Left lobe of liver (tissue), 2 donors: ENCODE measurements at regions not wholly inside any gene's neighbourhood (a gene's known extent, or its start where the extent isn't known, plus 50 kb on each side); places are given as distances from the start of the nearest gene placed in this dataset.

Source experiments
- ATAC-seq: fragments of 200-7000 bp; cut with Tn5 transposase; one replicate; pipeline ENCODE4 v1.9.1; 2020; ENCODE audit warnings: mild to moderate bottlenecking, moderate library complexity
- DNase-seq: peaks from one replicate; pipeline ENCODE4 v3.0.0-alpha.2; 2020; ENCODE audit warnings: low spot score
- donor health status: DM: no; HTN: no; CAD: no; lungs with moderate emphysema.
- donor health status: DM: no; HTN: yes; CAD: no.

- no peak for ATAC-seq
- peak; percentile 37 for DNase-seq
Measured at GRCh38 chr2:239695106-239695727, 294.4 kb upstream of the HDAC4 start.

- no peak for ATAC-seq
Measured at GRCh38 chr2:239694487-239694886, 293.7 kb upstream of the HDAC4 start.

GRCh38 chr2:239693761-239694415 lies 293.1 kb upstream of the HDAC4 start:
- ATAC-seq (no peak), DNase-seq (peak; percentile 37)

More at GRCh38 chr2:239694487-239694886, 293.7 kb upstream of the HDAC4 start:
- DNase-seq, result peak; percentile 31

- ATAC-seq, result no peak
- DNase-seq, result peak; percentile 31
Measured at GRCh38 chr2:239693330-239693729, 292.5 kb upstream of the HDAC4 start.

- DNase-seq, result no peak
Measured at GRCh38 chr2:239692919-239693318, 292.1 kb upstream of the HDAC4 start.

DNA sequence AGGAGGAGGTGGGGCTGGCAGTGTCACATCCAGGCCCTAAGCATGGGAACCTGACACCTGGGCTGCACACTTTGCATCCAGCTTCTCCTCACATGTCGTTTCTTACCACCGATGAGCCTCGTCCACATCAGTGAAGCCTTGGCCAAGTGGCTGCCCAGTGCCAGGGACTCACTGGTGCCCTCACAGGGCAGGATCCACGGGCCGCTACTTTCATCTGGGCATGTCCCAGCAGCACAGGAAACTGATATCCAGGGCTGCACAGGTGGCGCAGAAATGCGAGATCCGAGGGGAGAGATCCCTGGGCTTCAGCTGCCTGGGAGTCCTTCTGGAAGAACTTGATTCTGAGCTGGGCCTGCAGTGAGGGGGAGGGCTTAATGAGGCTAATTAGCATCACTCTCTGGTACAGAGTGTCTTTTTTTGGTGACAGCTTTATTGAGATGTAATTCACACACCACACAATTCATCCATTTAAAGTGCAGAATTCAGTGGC lies 291.6 kb upstream of the HDAC4 start:
- peak; percentile 43 for DNase-seq

More at GRCh38 chr2:239692919-239693318, 292.1 kb upstream of the HDAC4 start:
- no peak for ATAC-seq

GRCh38 chr2:239691720-239692119 lies 290.9 kb upstream of the HDAC4 start:
- ATAC-seq (no peak), DNase-seq (peak; percentile 37)

More for the DNA sequence above, 291.6 kb upstream of the HDAC4 start:
- no peak for ATAC-seq

GRCh38 chr2:239690651-239691631 lies 290.1 kb upstream of the HDAC4 start:
- ATAC-seq, result peak; percentile 94
- peak; percentile 52 for DNase-seq

- no peak for ATAC-seq
- DNase-seq, result no peak
Measured at GRCh38 chr2:239689985-239690384, 289.2 kb upstream of the HDAC4 start.

DNA sequence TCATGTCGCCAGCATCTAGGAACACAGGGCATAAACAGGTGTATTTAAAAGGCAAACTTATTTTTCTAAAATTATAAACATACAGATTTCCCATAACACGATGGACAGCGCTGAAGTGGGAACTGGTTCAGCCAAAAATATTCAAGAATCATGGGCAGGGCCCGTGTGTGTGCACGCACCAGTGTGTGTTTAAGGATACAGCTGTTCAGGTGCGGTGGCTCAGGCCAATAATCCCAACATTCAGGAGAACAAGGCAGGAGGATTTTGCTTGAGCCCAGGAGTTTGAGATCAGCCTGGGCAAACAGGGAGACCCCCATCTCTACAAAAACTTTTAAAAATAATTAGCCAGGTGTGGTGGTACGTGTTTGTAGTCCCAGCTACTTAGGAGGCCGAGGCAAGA lies 288.6 kb upstream of the HDAC4 start:
- ATAC-seq, result no peak
- peak; percentile 22 for DNase-seq

DNA sequence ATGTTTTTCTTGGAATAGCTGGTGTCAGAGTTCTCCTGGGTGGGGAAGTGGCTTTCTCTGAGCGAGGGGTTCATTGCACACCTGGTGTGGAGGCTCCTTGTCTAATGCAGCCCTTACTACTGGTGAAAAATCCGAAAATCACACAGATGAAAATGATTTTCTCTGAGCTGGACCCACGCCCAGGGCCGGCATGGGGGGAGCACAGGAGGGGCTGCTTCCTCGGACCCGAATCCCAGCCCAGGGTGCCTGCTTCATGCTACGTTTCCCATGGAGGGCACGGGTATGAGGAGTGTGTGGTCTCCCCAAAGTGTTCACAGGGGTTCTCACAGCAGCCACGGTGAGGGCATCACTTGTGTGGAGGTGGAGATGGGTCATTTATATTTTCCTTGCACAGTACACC lies 288.0 kb upstream of the HDAC4 start:
- DNase-seq, result peak; percentile 33

GRCh38 chr2:239688122-239688681 lies 287.4 kb upstream of the HDAC4 start:
- ATAC-seq (no peak), DNase-seq (peak; percentile 16)

More for the DNA sequence above, 288.0 kb upstream of the HDAC4 start:
- ATAC-seq, result no peak

- DNase-seq (no peak), ATAC-seq (no peak)
Measured at GRCh38 chr2:239687441-239687840, 286.6 kb upstream of the HDAC4 start.

- ATAC-seq (no peak), DNase-seq (no peak)
Measured at GRCh38 chr2:239685965-239686364, 285.1 kb upstream of the HDAC4 start.

GRCh38 chr2:239685556-239685955 lies 284.7 kb upstream of the HDAC4 start:
- DNase-seq, result peak; percentile 29
- no peak for ATAC-seq

- ATAC-seq (no peak), DNase-seq (no peak)
Measured at GRCh38 chr2:239684996-239685395, 284.2 kb upstream of the HDAC4 start.

- DNase-seq (no peak), ATAC-seq (no peak)
Measured at GRCh38 chr2:239684271-239684810, 283.5 kb upstream of the HDAC4 start.

DNA sequence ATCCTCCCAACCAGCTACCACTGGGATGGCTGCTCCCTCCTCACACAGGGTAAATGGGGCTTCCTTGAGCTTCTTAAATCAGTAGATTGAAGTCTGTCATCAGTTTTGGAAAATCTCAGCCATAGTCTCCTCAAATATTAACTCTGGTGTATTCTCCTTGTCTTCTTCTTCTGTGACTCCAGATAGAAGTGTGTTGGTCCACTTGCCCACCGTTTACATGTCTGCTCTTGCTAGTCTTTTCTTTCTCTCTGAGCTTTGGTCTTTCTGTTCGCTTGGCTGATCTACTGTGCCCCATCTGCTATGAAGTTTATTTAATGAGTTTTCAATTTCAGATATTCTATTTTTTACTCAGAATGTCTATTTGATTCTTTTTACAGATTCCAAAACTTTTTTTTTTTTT lies 281.7 kb upstream of the HDAC4 start:
- no peak for ATAC-seq
- DNase-seq, result no peak

DNA sequence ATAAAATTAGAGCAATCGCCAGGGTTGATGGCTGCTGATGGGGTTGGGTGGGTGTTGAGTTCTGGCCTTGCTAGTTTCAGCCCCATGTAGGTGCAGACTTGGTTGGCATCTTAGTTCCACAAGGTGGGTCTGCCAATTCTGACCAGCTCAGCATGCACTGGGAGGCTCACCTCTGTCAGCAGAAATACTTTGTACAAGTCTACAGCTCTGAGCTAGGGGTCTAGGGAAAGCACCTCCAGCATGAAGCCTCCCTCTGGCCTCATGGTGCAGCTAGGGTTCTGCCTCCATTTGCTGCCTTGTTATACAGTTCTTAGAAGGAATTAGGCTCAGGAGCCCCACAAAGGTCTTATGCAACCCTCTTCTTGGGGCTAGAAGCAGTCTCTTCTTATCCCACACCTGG lies 278.9 kb upstream of the HDAC4 start:
- DNase-seq, result peak; percentile 15
- ATAC-seq, result no peak

- ATAC-seq, result no peak
- peak; percentile 19 for DNase-seq
Measured at GRCh38 chr2:239678666-239679296, 278.0 kb upstream of the HDAC4 start.
